ENCODE measurements at regions not wholly inside any gene's neighbourhood (a gene's known extent, or its start where the extent isn't known, plus 50 kb on each side); places are given as distances from the start of the nearest gene placed in this dataset.

DNA sequence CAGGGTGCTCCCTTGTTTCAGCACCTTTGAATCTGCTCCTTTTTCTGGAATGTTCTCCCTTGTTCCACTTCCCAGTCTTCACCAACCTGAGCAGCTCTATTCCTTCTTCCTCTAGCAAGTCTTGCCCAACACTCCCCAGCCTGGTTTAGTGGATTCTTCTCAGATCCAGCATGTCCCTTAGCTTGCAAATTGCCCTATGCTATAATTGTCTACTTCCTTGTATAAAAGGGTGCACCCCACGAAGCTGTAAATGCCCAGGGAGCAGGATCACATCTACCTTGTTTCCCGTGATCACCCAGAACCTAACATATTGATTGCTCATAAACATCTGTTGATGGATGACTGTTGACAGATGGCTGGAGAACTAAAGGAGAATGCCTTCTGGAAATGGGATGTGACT lies 93.2 kb upstream of the C1QTNF9B start:
- no peak for DNase-seq (ENCODE audit: low spot score)
- Histone ChIP-seq H3K27ac (no peak overlapping the region), H3K4me3 (no peak overlapping the region)
- no peak for TF ChIP-seq CTCF (IDR thresholded peaks at IDR 0.05)

DNA sequence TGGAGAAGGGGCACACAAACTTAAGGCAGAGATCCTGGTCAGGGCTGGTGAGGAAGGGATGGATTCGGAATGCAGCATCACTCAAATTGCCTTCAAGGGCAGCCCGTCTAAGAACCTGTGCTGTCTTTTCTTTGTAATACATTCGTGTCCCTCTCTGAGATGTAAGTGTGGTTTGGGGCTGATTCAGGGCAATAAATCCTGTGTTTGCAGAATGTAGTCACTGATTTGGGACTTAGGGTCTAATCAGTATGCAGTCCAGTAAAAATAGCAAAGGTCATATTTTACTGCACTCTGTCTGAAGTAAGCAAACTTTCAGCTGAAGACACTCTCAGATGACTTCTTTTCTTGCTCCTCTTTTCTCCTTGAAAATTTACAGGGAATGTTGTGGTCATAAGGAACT lies 93.8 kb upstream of the C1QTNF9B start:
- no peak overlapping the region for H3K4me3 ChIP-seq
- TF ChIP-seq CTCF (IDR thresholded peaks at IDR 0.05): no peak
- H3K27ac ChIP-seq: peak overlapping the region in 1 of 2 donors; percentile 30
- DNase-seq (ENCODE audit: low spot score): no peak

DNA sequence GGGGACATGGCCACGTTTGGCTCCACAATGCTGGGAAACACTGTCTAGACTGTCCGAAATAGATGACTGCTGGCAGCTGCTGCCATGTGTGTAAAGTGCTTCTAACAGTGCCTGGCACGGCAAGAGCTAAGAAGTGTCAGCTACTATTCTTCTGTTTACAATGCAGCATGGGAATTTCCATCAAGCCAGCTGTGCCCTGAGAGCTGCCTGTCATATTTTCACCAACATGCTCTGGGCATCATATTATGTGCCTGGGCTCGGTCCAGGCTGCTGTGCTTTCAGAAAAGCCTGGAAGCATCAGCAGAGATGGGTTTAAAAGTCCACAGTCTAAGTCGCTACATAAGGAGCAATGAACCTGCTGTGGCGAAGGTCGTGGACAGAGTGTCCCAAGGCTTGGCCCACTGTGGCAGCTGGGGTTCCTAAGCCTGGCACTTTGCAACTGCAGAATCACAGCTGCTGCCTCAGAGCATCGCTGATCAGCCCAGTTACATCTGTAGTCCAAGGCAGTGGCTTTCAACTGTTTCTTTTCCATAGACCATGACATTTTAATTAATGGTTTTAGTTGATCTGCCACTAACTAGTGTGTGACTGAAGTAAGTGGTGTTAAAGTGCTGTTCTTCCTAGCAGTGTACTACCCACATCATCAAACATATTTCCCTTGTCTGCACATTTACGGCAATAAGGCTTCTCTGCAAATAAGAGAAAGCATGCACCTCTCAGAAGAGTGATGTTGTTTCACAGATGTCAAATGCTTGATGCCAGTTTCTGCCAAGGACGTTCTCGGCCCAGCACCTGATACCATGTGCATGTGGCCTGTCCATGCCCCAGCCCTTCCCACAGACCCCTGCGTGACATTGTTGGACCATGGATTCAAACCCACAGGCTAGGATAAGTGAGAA lies 95.7 kb upstream of the C1QTNF9B start:
- TF ChIP-seq CTCF (IDR thresholded peaks at IDR 0.05): no peak
- no peak for DNase-seq (ENCODE audit: low spot score)
- H3K4me3 ChIP-seq: no peak overlapping the region
- peak overlapping the region in 1 of 2 donors; percentile 33 for H3K27ac ChIP-seq

GRCh38 chr13:23993680-23993985 lies 96.3 kb upstream of the C1QTNF9B start:
- no peak overlapping the region for H3K4me3 ChIP-seq
- TF ChIP-seq CTCF (IDR thresholded peaks at IDR 0.05): no peak
- no peak for DNase-seq (ENCODE audit: low spot score)
- H3K27ac ChIP-seq: peak overlapping the region in 1 of 2 donors; percentile 33

DNA sequence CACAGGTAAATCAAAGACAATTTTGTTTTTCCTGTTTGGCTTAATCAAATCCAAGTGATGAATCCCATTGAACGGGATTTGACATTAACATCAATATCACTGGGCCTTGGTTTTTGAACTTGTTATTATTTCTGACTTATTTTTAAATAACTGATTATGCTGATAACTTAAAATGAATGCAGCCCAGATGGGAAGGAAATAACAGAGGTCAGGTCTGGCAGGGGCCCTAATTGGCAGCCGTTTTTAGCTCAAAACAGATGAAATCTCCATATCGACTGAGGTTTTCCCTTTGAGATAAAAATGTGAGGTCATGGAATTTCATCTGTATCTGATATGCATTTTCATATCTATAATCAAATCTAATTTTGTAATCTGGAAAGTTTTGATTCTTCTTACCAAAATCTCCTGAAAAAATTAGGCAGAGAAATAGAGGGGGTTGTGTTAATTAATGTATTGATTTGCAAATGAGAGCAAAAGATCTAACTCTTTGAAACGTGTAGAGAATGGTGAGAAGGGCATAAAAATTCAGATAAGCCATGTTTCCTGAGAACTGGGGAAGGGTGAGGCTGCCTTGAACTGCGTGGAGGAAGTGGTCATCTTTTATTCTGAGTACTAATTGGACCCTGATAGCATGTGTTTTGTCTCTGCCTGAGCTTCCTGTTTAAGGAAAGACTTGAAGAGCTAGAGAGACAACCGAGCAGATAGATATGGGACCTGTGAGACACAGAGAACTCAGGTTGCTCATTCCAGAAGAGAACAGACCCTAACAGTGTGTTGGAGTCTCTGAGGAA lies 98.2 kb upstream of the C1QTNF9B start:
- no peak for TF ChIP-seq CTCF (IDR thresholded peaks at IDR 0.05)
- Histone ChIP-seq H3K27ac (no peak overlapping the region), H3K4me3 (no peak overlapping the region)
- no peak for DNase-seq (ENCODE audit: low spot score)

DNA sequence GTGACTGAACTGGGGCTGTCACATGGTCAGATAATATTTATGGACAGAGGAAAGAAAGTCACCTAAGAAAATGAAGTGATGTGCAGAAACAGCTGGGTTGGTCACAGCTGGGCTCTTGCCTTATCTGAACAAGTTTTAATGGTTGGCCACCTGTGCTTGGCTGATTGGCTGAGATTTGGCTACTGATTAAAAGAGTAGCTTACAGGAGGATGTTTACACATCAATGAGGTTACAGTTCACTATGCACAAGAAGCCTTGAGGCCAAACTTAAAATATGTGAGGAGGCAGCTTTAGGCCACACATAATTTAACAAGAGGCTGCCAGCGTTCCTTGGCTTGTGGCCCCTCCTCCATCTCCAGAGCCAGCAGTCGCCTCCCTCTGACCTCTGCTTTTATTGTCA lies 99.2 kb upstream of the C1QTNF9B start:
- no peak overlapping the region for H3K27ac ChIP-seq
- no peak for DNase-seq (ENCODE audit: low spot score)
- no peak for TF ChIP-seq CTCF (IDR thresholded peaks at IDR 0.05)
- H3K4me3 ChIP-seq: no peak overlapping the region
